A673 (cell line): ENCODE measurements at regions not wholly inside any gene's neighbourhood (a gene's known extent, or its start where the extent isn't known, plus 50 kb on each side); places are given as distances from the start of the nearest gene placed in this dataset.

Experiments used
- CTCF ChIP-seq: fragments of 300-800, 200-600 bp; sonication (generic); conservative IDR thresholded peaks from 2 replicates; pipeline ENCODE4 v1.5.1; 2017; ENCODE audit warnings: low read depth, mild to moderate bottlenecking, antibody characterized with exemption, low read length, moderate library complexity, mixed read lengths
- EZH2 ChIP-seq: fragments of 200-600 bp; sonication (generic); IDR thresholded peaks from 2 replicates; pipeline ENCODE4 v1.6.1; 2017; ENCODE audit warnings: borderline replicate concordance, low read depth, mild to moderate bottlenecking, mixed read lengths, antibody characterized with exemption, low read length; ENCODE audit not compliant: poor library complexity, severe bottlenecking

GRCh38 chr3:88617283-88617682 is 467.5 kb downstream of the C3orf38 start:
- TF ChIP-seq CTCF (no peak), EZH2 (no peak)
